HG03025 (cell line): ENCODE measurements at regions not wholly inside any gene's neighbourhood (a gene's known extent, or its start where the extent isn't known, plus 50 kb on each side); places are given as distances from the start of the nearest gene placed in this dataset.

ENCODE experiments used
- ATAC-seq: cut with Tn5 transposase; IDR thresholded peaks from one replicate; pipeline ENCODE4 v1.9.1; 2021; ENCODE audit warnings: mild to moderate bottlenecking, moderate library complexity; ENCODE audit not compliant: unreplicated experiment, low FRiP score

GRCh38 chr6:95240514-95240913 lies 336.8 kb upstream of the MANEA start:
- ATAC-seq = no peak

DNA sequence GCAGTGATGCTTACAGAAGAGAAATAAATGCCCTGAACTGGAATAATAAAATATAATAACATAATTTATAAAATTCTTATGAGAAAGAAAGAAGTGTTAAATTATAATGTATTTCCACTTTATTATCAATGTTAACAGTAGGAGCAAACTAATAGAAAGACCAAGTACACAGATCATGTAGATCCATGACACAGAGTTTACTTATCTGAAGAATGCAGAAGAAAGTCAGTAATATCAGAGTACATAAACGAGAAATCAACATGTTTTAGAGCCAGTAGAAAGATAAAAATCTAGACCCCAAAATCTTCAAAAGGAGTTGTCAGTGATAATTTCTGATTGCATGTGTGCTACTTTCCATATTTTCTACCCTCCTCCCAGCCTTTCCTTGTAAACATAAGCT lies 334.8 kb upstream of the MANEA start:
- ATAC-seq = no peak

- no peak for ATAC-seq
Observed at GRCh38 chr6:95243053-95243452, 334.3 kb upstream of the MANEA start.

- no peak for ATAC-seq
Observed at GRCh38 chr6:95244751-95245150, 332.6 kb upstream of the MANEA start.

GRCh38 chr6:95248499-95248898 lies 328.8 kb upstream of the MANEA start:
- ATAC-seq = no peak

GRCh38 chr6:95249175-95249574 lies 328.2 kb upstream of the MANEA start:
- ATAC-seq = no peak

DNA sequence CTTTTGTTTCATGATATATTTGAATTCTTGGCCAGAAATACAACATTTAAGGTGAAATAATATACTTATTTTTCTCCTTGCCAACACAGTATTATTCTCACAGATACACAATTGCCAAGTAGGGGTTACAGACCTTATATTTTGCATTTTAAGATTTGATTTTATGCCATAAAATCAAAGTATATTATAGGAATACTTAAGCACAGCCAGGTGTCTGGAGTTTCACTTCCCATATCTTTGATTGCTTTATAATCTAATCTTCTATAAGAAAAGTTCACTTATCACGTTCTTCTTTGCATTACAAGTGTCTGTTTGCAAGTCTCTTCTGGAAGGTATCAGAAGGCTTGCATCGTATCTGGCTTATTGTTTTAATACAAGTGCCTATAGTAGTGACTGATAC lies 327.7 kb upstream of the MANEA start:
- no peak for ATAC-seq

DNA sequence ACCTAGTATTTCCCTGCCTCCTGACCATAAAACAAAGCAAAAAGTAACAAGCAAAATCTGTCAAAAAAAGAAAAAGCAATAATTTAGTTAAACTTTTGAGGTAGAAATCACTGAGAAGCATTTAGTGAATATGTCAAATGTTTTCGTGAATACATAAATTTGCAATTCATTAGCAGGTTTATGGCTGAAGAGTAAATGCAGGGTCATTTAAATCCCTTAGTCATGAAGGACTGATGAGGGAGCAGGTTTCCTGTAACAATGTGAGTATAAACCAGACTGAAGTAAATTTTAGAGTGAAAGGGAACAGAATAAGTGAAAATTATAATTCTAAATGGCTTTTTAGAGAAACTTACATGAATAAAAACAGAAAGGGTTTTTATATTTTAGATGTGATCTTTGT lies 313.5 kb upstream of the MANEA start:
- ATAC-seq = no peak

DNA sequence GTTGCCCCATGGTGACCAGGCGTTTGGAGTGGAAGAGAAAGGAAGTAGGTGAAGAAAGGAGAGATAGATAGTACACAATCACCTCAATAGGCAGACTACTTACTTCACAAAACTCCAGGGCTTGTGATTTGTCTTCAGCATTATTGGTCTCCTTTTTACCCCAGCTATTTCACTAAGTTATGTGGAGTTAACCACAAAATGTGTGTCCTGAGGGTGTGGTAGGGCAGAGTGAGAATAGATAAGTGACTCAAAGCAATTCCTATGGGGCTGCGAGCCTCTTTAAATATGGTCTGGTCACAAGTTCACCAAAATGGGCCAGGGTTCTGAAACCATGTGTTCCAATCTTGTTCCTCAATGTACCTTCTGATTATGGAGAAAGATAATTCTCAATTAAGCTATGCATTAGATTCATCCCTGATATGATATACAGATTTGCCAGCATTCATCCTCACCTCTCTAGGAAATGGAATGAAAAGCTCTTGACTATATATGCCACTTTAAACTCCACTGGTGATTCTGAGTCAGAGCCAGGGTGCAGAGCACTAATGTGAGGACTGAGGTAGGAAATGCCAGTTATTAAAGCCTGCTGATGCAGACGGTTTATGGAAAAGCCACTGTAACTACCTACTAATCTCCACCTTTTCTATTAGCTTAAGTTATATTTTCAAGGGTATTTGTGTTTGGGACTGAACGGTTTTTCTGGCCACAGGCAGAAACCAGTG lies 310.6 kb upstream of the MANEA start:
- no peak for ATAC-seq

DNA sequence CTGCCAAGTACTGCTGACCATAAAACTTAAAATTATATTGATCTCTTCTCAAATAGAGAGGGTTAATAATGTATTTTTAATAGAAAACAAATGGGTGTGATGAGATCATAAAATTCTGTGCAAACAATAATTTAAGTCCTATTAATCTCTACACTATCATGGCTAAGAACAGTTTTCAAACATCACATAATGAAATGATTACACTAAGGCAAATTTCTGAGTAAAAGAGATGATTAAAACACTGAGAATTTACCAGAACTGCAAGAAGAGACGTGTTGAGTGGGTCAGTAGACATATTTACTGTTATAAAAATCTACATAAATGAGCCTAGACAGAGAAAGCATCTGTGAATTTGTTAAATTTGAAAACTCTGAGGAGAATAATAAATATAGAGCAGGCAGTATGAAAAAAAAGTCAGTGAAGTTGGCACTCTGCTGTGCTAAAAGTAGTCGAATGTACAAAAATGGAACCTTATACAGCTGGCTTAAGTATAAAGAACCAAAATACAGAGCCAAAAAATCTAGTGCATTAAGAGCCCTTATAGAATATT lies 302.6 kb upstream of the MANEA start:
- ATAC-seq = no peak

- ATAC-seq = no peak
Observed at GRCh38 chr6:95279616-95280015, 297.7 kb upstream of the MANEA start.

DNA sequence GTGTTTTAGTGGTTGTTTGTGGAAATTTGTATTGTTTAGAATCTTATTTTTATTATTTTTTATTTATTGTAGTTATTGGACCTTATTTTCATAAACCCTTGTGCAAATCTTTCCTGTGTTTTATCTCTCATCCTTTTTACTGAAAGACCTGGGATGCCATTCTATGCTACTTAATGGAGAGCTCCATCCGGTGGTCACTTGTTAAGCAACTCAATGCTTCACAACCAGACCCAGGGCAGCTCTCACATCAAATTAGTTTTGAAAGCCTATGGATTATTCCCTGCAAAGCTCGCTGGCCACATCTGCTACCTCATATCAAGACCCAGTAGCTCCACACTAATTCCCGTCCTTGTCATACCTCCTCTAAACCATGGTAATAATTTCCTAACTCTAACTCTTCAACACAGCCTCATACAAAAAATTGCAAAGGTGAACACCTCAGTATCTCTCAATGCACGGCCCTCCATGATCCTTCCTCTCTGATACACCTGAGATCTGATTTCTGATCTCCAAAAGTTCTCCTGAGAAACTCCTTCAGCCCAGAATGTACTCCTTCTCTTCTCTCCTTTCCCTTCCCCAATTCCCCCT lies 296.6 kb upstream of the MANEA start:
- ATAC-seq = no peak

GRCh38 chr6:95285881-95286280 lies 291.5 kb upstream of the MANEA start:
- no peak for ATAC-seq

DNA sequence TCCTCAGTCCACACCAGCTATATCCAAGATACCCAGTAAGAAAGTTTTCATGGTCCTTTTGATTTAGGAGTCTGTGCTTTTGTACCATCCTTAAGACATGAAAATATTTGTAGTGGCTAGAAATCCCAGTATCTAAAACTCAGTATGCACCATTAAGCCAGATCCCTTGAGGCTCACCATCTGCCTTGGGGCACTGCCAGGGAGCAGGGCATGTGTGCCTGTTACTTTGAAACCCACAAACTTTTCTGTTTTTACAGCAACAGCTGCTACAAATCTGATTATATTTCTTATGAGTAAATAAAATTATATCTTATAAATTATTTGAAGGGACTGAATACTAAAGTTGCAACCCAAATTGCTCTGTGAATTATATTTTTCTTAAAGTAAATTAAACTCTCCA lies 290.5 kb upstream of the MANEA start:
- no peak for ATAC-seq

- ATAC-seq = no peak
Observed at GRCh38 chr6:95288251-95288650, 289.1 kb upstream of the MANEA start.

GRCh38 chr6:95292011-95292410 lies 285.3 kb upstream of the MANEA start:
- ATAC-seq = no peak

DNA sequence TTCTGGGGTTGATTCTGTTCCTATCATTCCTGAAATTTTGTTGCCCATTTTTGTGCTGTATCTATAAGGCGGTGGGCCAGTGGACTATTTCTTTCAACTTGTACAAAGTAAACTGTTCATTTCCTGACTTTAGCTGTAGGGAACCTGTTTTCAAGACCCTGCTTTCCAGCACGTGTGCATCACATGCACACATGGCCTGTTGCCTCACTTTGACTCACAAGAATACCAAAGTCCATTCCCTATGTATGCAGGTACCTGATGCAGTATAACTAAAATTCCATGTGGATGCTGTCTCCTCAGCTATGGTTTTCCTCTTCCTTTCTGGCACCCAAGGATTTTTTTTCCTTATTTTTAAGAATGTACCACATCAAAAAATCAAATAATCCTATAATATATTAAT lies 284.1 kb upstream of the MANEA start:
- no peak for ATAC-seq

GRCh38 chr6:95294043-95294442 lies 283.3 kb upstream of the MANEA start:
- no peak for ATAC-seq

- no peak for ATAC-seq
Observed at GRCh38 chr6:95309545-95309944, 267.8 kb upstream of the MANEA start.

- ATAC-seq = no peak
Observed at GRCh38 chr6:95318137-95318536, 259.2 kb upstream of the MANEA start.

DNA sequence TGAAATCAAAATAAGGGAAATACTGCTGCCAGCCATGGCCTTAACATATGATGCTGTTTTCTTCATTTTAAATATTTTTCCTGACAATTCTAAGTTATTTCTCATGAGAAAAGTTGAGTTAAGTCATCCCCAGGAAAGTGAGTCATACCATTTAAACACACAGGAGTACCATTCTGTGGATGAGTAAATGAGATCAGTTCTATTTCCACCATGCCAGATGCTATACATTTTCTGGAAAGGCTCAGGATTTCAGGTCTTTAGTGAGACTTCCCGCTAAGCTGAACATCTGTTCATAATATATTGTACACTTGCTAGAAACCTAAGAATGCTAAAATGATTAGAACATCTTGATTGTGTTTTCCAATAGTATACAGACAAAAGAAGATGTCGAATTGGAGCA lies 256.2 kb upstream of the MANEA start:
- ATAC-seq = no peak

- ATAC-seq = no peak
Observed at GRCh38 chr6:95325916-95326315, 251.4 kb upstream of the MANEA start.
